Progenitor cell of endocrine pancreas (in vitro differentiated cells): ENCODE measurements at regions not wholly inside any gene's neighbourhood (a gene's known extent, or its start where the extent isn't known, plus 50 kb on each side); places are given as distances from the start of the nearest gene placed in this dataset.

Experiments
- DNase-seq: peaks from one replicate; pipeline ENCODE4 v3.0.0; 2021; ENCODE audit warnings: low spot score; ENCODE audit not compliant: unreplicated experiment
- H3K27ac Mint-ChIP-seq: 2 replicates; pipeline ENCODE4 v1.8.0; 2021; ENCODE audit warnings: mild to moderate bottlenecking, moderate library complexity, mixed read lengths
- H3K27me3 Mint-ChIP-seq: 2 replicates; pipeline ENCODE4 v1.8.0; 2021; ENCODE audit warnings: mixed read lengths
- H3K36me3 Mint-ChIP-seq: 2 replicates; pipeline ENCODE4 v1.8.0; 2022; ENCODE audit warnings: mixed read lengths; ENCODE audit not compliant: insufficient read depth
- H3K4me1 Mint-ChIP-seq: 2 replicates; pipeline ENCODE4 v1.8.0; 2021; ENCODE audit warnings: low read depth, mixed read lengths
- H3K4me3 Mint-ChIP-seq: 2 replicates; pipeline ENCODE4 v1.8.0; 2021; ENCODE audit warnings: low read depth, mild to moderate bottlenecking, moderate library complexity, mixed read lengths
- H3K9me3 Mint-ChIP-seq: 2 replicates; pipeline ENCODE4 v1.8.0; 2021; ENCODE audit warnings: low read depth, mixed read lengths
- TF ChIP-seq, protein P1 (sequence below): fragments of 200-600 bp; sonication (generic); IDR thresholded peaks from one replicate; pipeline ENCODE4 v1.5.0; 2021; ENCODE audit warnings: antibody characterized with exemption, mild to moderate bottlenecking; ENCODE audit not compliant: unreplicated experiment

DNA sequence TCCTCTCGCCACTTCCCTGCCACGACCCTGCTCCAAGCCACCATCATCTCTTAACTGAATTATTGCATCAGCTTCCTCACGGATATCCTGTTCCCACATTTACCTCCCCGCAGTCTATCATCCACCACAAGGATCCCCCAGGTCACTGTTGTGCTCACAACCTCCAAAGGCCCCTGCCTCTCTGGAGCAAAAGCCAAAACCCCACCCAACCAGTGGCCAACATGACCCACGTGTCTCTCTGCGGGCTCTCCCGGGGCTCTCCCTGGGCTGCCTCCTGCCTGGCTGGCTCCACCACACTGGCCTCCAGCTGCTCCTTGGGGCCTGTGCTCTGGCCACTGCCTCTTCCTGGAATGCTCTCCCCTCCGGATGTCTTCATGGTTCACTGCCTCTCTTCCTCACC is 809.3 kb downstream of the UQCRFS1 start:
- no peak for DNase-seq
- Mint-ChIP-seq H3K4me1 (peaks cover 9% of the 10 kb centered on the region), H3K27ac (no peak overlapping the region)

DNA sequence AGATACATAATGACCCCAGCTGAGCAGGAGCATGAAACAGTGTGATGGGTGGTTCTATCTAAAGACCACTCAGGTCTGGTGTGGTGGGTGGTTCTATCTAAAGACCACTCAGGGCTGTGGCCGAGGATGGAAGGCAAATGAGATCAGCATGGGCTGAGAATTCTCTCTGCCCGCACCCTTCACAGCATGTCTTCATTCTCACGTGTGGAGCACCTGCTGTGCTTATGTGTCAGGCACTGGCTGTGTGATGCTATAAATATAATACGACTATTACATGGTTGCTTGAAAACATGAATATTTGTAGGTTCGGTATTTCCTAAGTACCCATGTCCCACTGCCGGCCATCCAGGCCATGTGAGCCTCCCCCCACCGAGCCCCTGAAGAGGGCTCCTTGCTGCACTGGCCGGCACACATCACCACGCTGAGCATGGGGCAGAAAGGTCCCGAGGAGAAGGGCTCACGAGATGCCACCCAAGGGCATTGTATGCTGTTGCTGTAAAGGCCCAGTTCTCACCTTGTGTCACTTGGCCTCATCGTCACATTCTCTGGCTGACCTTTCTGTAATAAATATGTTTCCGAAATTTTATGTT is 810.2 kb downstream of the UQCRFS1 start:
- no peak for DNase-seq
- peaks cover 9% of the 10 kb centered on the region for H3K4me1 Mint-ChIP-seq
- H3K27ac Mint-ChIP-seq, result no peak overlapping the region
- no peak overlapping the region for H3K4me3 Mint-ChIP-seq
- H3K36me3 Mint-ChIP-seq, result no peaks in the 10 kb centered on the region
- TF ChIP-seq, protein P1, sequence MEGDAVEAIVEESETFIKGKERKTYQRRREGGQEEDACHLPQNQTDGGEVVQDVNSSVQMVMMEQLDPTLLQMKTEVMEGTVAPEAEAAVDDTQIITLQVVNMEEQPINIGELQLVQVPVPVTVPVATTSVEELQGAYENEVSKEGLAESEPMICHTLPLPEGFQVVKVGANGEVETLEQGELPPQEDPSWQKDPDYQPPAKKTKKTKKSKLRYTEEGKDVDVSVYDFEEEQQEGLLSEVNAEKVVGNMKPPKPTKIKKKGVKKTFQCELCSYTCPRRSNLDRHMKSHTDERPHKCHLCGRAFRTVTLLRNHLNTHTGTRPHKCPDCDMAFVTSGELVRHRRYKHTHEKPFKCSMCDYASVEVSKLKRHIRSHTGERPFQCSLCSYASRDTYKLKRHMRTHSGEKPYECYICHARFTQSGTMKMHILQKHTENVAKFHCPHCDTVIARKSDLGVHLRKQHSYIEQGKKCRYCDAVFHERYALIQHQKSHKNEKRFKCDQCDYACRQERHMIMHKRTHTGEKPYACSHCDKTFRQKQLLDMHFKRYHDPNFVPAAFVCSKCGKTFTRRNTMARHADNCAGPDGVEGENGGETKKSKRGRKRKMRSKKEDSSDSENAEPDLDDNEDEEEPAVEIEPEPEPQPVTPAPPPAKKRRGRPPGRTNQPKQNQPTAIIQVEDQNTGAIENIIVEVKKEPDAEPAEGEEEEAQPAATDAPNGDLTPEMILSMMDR, result no peak
- H3K27me3 Mint-ChIP-seq, result peaks cover 33% of the 10 kb centered on the region
- H3K9me3 Mint-ChIP-seq, result no peaks in the 10 kb centered on the region

More for the DNA sequence above, 809.3 kb downstream of the UQCRFS1 start:
- Mint-ChIP-seq H3K4me3 (no peak overlapping the region), H3K36me3 (no peaks in the 10 kb centered on the region), H3K27me3 (peaks cover 33% of the 10 kb centered on the region), H3K9me3 (no peaks in the 10 kb centered on the region)
- TF ChIP-seq, protein P1, result no peak

DNA sequence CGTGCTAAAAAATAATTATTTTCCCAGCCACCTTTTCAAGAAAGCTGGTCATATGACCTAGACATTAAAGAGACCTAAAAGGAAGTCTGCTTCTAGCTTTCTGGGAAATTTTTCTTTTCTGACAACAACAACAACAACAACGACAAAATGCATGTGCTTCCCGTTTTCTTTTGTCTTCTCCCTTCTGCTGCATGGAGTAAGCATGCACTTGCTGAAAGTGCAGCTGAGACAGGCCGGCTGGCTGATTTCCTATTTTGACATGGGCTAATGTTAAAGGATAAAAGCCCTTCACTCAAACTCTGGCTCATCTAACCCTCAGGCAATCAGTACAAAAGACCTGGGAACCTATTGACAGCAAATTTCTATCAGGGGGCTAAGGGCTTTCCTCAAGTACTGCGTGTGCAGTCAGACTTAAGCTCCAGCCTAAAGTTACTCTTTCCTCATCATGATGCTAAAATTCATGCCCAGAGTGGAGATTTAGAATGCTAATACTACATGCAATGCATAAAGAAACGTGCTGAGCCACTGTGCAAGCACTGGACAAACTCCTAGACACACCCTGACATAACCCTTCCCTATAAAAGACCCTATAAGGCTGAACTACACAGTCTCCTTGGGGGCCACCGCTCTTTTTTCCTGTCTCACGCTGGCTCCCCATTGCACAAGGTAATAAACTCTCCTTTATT is 811.1 kb downstream of the UQCRFS1 start:
- Mint-ChIP-seq H3K9me3 (no peaks in the 10 kb centered on the region), H3K36me3 (no peaks in the 10 kb centered on the region), H3K27me3 (peaks cover 25% of the 10 kb centered on the region), H3K4me1 (peaks cover 9% of the 10 kb centered on the region), H3K27ac (no peak overlapping the region), H3K4me3 (no peak overlapping the region)
- DNase-seq, result no peak
- TF ChIP-seq, protein P1, result no peak

- H3K36me3 Mint-ChIP-seq, result no peaks in the 10 kb centered on the region
- peaks cover 9% of the 10 kb centered on the region for H3K4me1 Mint-ChIP-seq
- H3K27me3 Mint-ChIP-seq, result peaks cover 22% of the 10 kb centered on the region
- no peak overlapping the region for H3K4me3 Mint-ChIP-seq
- H3K27ac Mint-ChIP-seq, result no peak overlapping the region
- TF ChIP-seq, protein P1, result no peak
- no peaks in the 10 kb centered on the region for H3K9me3 Mint-ChIP-seq
- no peak for DNase-seq
These were observed 811.8 kb downstream of the UQCRFS1 start for GRCh38 chr19:28400953-28401671.

DNA sequence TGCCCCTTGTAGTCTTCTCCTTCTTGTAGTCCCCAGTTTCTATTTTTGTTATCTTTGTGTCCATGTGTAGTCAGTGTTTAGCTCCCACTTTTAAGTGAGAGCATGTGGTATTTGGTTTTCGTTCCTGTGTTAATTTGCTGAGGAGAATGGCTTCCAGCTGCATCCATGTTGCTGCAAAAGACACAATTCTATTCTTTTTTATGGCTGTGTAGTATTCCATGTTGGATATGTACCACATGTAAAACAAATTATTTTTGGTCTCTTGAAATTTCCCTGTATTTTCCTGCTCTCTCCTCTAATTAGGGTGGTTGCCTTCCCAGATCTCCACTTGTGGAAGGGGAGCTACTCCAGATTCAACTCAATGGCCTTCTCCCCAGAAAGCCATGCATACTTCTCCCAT is 813.8 kb downstream of the UQCRFS1 start:
- TF ChIP-seq, protein P1, result no peak
- H3K36me3 Mint-ChIP-seq, result no peaks in the 10 kb centered on the region
- H3K27ac Mint-ChIP-seq, result no peak overlapping the region
- H3K27me3 Mint-ChIP-seq, result peaks cover 25% of the 10 kb centered on the region
- no peak for DNase-seq
- H3K9me3 Mint-ChIP-seq, result no peaks in the 10 kb centered on the region
- H3K4me3 Mint-ChIP-seq, result no peak overlapping the region
- peaks cover 11% of the 10 kb centered on the region for H3K4me1 Mint-ChIP-seq
